Hepatocyte (in vitro differentiated cells): ENCODE measurements at regions not wholly inside any gene's neighbourhood (a gene's known extent, or its start where the extent isn't known, plus 50 kb on each side); places are given as distances from the start of the nearest gene placed in this dataset.

Experiments
- DNase-seq: peaks from one replicate; pipeline ENCODE4 v3.0.0-alpha.2; 2016; ENCODE audit warnings: low spot score
- H2AFZ ChIP-seq: fragments of 200-600 bp; sonication (generic); 2 replicates; pipeline ENCODE4 v1.6.0; 2016; ENCODE audit warnings: antibody characterized with exemption, mild to moderate bottlenecking
- H3K27ac ChIP-seq: fragments of 200-600 bp; sonication (generic); 2 replicates; pipeline ENCODE4 v1.5.1; 2016; ENCODE audit warnings: mild to moderate bottlenecking
- H3K27me3 ChIP-seq: fragments of 200-600 bp; sonication (generic); 2 replicates; pipeline ENCODE4 v1.6.1; 2016
- H3K36me3 ChIP-seq: fragments of 200-600 bp; sonication (generic); replicated peaks from 2 replicates; pipeline ENCODE4 v1.5.1; 2016; ENCODE audit warnings: low read depth; ENCODE audit not compliant: insufficient read depth
- H3K4me1 ChIP-seq: fragments of 200-600 bp; sonication (generic); 2 replicates; pipeline ENCODE4 v1.5.1; 2016; ENCODE audit warnings: mild to moderate bottlenecking, moderate library complexity; ENCODE audit not compliant: insufficient read depth
- H3K4me2 ChIP-seq: fragments of 200-600 bp; sonication (generic); 2 replicates; pipeline ENCODE4 v1.6.0; 2016
- H3K4me3 ChIP-seq: fragments of 200-600 bp; sonication (generic); 2 replicates; pipeline ENCODE4 v1.5.1; 2016; ENCODE audit warnings: mild to moderate bottlenecking
- H3K79me2 ChIP-seq: fragments of 200-600 bp; sonication (generic); 2 replicates; pipeline ENCODE4 v1.6.0; 2017; ENCODE audit warnings: mild to moderate bottlenecking
- H3K9me2 ChIP-seq: fragments of 200-600 bp; sonication (generic); replicated peaks from 2 replicates; pipeline ENCODE4 v1.6.0; 2017; ENCODE audit warnings: mild to moderate bottlenecking; ENCODE audit not compliant: insufficient read depth
- H3K9me3 ChIP-seq: fragments of 200-600 bp; sonication (generic); 2 replicates; pipeline ENCODE4 v1.5.1; 2016; ENCODE audit warnings: low read depth, mild to moderate bottlenecking
- H4K20me1 ChIP-seq: fragments of 200-600 bp; sonication (generic); 2 replicates; pipeline ENCODE4 v1.6.0; 2016; ENCODE audit warnings: mild to moderate bottlenecking; ENCODE audit not compliant: insufficient read depth, poor library complexity, severe bottlenecking
- CTCF ChIP-seq: fragments of 200-600 bp; sonication (generic); IDR thresholded peaks from 2 replicates; pipeline ENCODE4 v1.5.1; 2016; ENCODE audit warnings: antibody characterized with exemption, mild to moderate bottlenecking; ENCODE audit not compliant: poor library complexity
- EZH2 ChIP-seq: fragments of 200-600 bp; sonication (generic); IDR thresholded peaks from 2 replicates; pipeline ENCODE4 v1.6.1; 2016; ENCODE audit warnings: antibody characterized with exemption, mild to moderate bottlenecking, borderline replicate concordance
- EZH2phosphoT487 ChIP-seq: fragments of 200-600 bp; sonication (generic); IDR thresholded peaks from one replicate; pipeline ENCODE4 v1.6.1; 2018; ENCODE audit warnings: antibody characterized with exemption, mild to moderate bottlenecking, low read depth, moderate library complexity; ENCODE audit not compliant: unreplicated experiment, severe bottlenecking
- WGBS: methylation state at CpG from one replicate; pipeline ENCODE4 v1.1.6; 2016; ENCODE audit warnings: low lambda C conversion rate; ENCODE audit errors: missing lambda C conversion rate; 5-methylcytosine and 5-hydroxymethylcytosine counted together

GRCh38 chrX:43068639-43069038 lies 290.7 kb upstream of the PPP1R2C start:
- no peaks in the 10 kb centered on the region for H3K27me3 ChIP-seq
- no peak overlapping the region for H2AFZ ChIP-seq
- no peaks in the 10 kb centered on the region for H3K9me2 ChIP-seq
- no peak overlapping the region for H3K4me2 ChIP-seq
- no peaks in the 10 kb centered on the region for H4K20me1 ChIP-seq
- no peaks in the 10 kb centered on the region for H3K4me1 ChIP-seq
- H3K4me3 ChIP-seq = no peak overlapping the region
- H3K27ac ChIP-seq = no peak overlapping the region
- H3K79me2 ChIP-seq = no peaks in the 10 kb centered on the region
- WGBS = 73% methylated on average over 1 of the region's 1 CpG
- no peak for DNase-seq
- TF ChIP-seq EZH2 (no peak), EZH2phosphoT487 (no peak), CTCF (no peak)
- H3K9me3 ChIP-seq = no peaks in the 10 kb centered on the region
- H3K36me3 ChIP-seq = no peaks in the 10 kb centered on the region

DNA sequence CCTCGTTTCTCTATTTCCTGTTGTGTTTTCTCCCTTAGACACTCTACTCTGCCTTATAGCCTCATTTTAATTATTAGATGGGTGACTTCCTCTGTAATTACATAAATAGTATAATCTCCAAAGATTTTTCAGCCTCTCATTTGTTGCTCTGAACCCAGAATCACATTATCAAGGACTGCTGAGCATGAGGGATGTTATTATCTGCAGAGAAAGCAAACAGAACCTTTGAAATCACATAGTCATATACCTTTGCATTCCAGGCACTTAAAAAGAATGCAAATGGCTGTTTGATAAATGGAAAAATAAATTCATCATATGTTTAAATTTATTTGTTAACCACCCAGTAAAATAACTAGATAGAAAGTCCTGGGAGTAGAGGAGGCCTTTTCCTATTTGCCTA lies 305.1 kb upstream of the PPP1R2C start:
- Histone ChIP-seq H3K4me2 (no peak overlapping the region), H3K9me2 (no peaks in the 10 kb centered on the region), H4K20me1 (no peaks in the 10 kb centered on the region), H3K27ac (peak overlapping the region; percentile 19), H3K4me3 (no peak overlapping the region), H3K9me3 (no peaks in the 10 kb centered on the region), H3K27me3 (no peaks in the 10 kb centered on the region), H2AFZ (no peak overlapping the region), H3K36me3 (no peaks in the 10 kb centered on the region), H3K4me1 (no peaks in the 10 kb centered on the region), H3K79me2 (no peaks in the 10 kb centered on the region)
- 75% methylated on average over 1 of the region's 1 CpG for WGBS
- TF ChIP-seq EZH2phosphoT487 (no peak), EZH2 (no peak), CTCF (no peak)
- no peak for DNase-seq

GRCh38 chrX:43087830-43088229 lies 309.9 kb upstream of the PPP1R2C start:
- H3K9me3 ChIP-seq = no peaks in the 10 kb centered on the region
- no peak overlapping the region for H3K4me2 ChIP-seq

More at GRCh38 chrX:43087830-43088229, 309.9 kb upstream of the PPP1R2C start:
- H3K79me2 ChIP-seq = no peaks in the 10 kb centered on the region
- no peaks in the 10 kb centered on the region for H3K27me3 ChIP-seq
- no peaks in the 10 kb centered on the region for H4K20me1 ChIP-seq
- H3K9me2 ChIP-seq = no peaks in the 10 kb centered on the region
- no peak overlapping the region for H2AFZ ChIP-seq
- TF ChIP-seq EZH2 (no peak), CTCF (no peak), EZH2phosphoT487 (no peak)
- H3K36me3 ChIP-seq = no peaks in the 10 kb centered on the region
- no peaks in the 10 kb centered on the region for H3K4me1 ChIP-seq
- no peak overlapping the region for H3K27ac ChIP-seq
- H3K4me3 ChIP-seq = no peak overlapping the region
- no peak for DNase-seq
